HG02943 (cell line): ENCODE measurements at regions not wholly inside any gene's neighbourhood (a gene's known extent, or its start where the extent isn't known, plus 50 kb on each side); places are given as distances from the start of the nearest gene placed in this dataset.

Experiments used
- ATAC-seq: cut with Tn5 transposase; IDR thresholded peaks from one replicate; pipeline ENCODE4 v1.9.1; 2021; ENCODE audit warnings: mild to moderate bottlenecking, low read depth, moderate library complexity; ENCODE audit not compliant: unreplicated experiment

- ATAC-seq: no peak
These were observed 280.8 kb upstream of the ROPN1 start for GRCh38 chr3:124272605-124273151.

GRCh38 chr3:124273651-124274050 is 281.7 kb upstream of the ROPN1 start:
- no peak for ATAC-seq

- no peak for ATAC-seq
These were observed 282.1 kb upstream of the ROPN1 start for GRCh38 chr3:124274051-124274450.

- no peak for ATAC-seq
These were observed 283.5 kb upstream of the ROPN1 start for GRCh38 chr3:124275412-124275811.

GRCh38 chr3:124276133-124276532 is 284.2 kb upstream of the ROPN1 start:
- no peak for ATAC-seq

GRCh38 chr3:124276539-124277143 is 284.7 kb upstream of the ROPN1 start:
- no peak for ATAC-seq

- ATAC-seq: no peak
These were observed 285.4 kb upstream of the ROPN1 start for GRCh38 chr3:124277144-124277890.

GRCh38 chr3:124281453-124282316 is 289.8 kb upstream of the ROPN1 start:
- no peak for ATAC-seq

GRCh38 chr3:124282751-124283651 is 291.1 kb upstream of the ROPN1 start:
- ATAC-seq: no peak

- ATAC-seq: no peak
These were observed 291.7 kb upstream of the ROPN1 start for GRCh38 chr3:124283652-124284023.

- ATAC-seq: no peak
These were observed 297.1 kb upstream of the ROPN1 start for GRCh38 chr3:124288996-124289395.

- no peak for ATAC-seq
These were observed 299.1 kb upstream of the ROPN1 start for GRCh38 chr3:124291008-124291407.

GRCh38 chr3:124292329-124292728 is 300.4 kb upstream of the ROPN1 start:
- ATAC-seq: no peak

- ATAC-seq: no peak
These were observed 301.7 kb upstream of the ROPN1 start for GRCh38 chr3:124293584-124293983.

- no peak for ATAC-seq
These were observed 303.4 kb upstream of the ROPN1 start for GRCh38 chr3:124295362-124295761.

GRCh38 chr3:124296406-124296805 is 304.5 kb upstream of the ROPN1 start:
- no peak for ATAC-seq

- no peak for ATAC-seq
These were observed 305.4 kb upstream of the ROPN1 start for GRCh38 chr3:124297062-124297980.

GRCh38 chr3:124298301-124298700 is 306.4 kb upstream of the ROPN1 start:
- no peak for ATAC-seq

- no peak for ATAC-seq
These were observed 307.0 kb upstream of the ROPN1 start for GRCh38 chr3:124298951-124299350.
